HUES48 (cell line): ENCODE measurements at regions not wholly inside any gene's neighbourhood (a gene's known extent, or its start where the extent isn't known, plus 50 kb on each side); places are given as distances from the start of the nearest gene placed in this dataset.

Experiments
- H3K27ac ChIP-seq: one replicate; pipeline ENCODE4 v1.7.0; 2013; ENCODE audit warnings: low read depth, low read length, inconsistent platforms
- H3K27me3 ChIP-seq: 2 replicates; pipeline ENCODE4 v1.6.1; 2013; ENCODE audit warnings: mild to moderate bottlenecking, low read length; ENCODE audit not compliant: control insufficient read depth, insufficient read depth
- H3K36me3 ChIP-seq: 2 replicates; pipeline ENCODE4 v1.6.1; 2013; ENCODE audit warnings: low read length; ENCODE audit not compliant: control insufficient read depth, insufficient read depth
- H3K4me1 ChIP-seq: 2 replicates; pipeline ENCODE4 v1.6.1; 2013; ENCODE audit warnings: mild to moderate bottlenecking, low read length; ENCODE audit not compliant: control insufficient read depth, insufficient read depth
- H3K4me3 ChIP-seq: 2 replicates; pipeline ENCODE4 v1.5.1; 2013; ENCODE audit warnings: mild to moderate bottlenecking, low read depth, low read length
- H3K9ac ChIP-seq: 2 replicates; pipeline ENCODE4 v1.6.1; 2013; ENCODE audit warnings: mild to moderate bottlenecking, low read depth, low read length, moderate library complexity
- H3K9me3 ChIP-seq: 2 replicates; pipeline ENCODE4 v1.6.1; 2013; ENCODE audit warnings: low read length; ENCODE audit not compliant: control insufficient read depth, insufficient read depth

DNA sequence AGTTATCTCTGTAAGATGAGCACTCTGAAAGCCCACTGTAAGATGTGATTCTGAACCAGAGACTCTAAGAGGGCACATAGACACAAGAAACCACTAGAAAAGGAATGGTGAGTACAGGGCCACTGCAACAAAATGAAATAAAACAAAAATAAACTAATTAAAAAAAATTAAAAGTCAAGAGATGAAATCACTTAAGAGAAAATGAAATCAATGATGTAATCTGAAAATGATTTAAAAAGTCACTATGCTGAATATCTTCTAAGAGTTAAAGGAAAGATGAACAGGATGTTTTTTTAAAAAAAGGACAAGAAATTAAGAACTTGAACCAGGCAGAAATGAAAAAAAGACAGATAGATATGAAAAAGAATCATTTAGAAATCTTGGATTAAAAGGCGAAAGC lies 110.6 kb upstream of the OLIG2 start:
- H3K36me3 ChIP-seq, result no peaks in the 10 kb centered on the region
- H3K4me1 ChIP-seq, result peaks cover 7% of the 10 kb centered on the region; the same call in 1 of the 2 replicates
- H3K4me3 ChIP-seq, result no peak overlapping the region
- H3K9ac ChIP-seq, result no peak overlapping the region
- no peaks in the 10 kb centered on the region for H3K27me3 ChIP-seq
- H3K9me3 ChIP-seq, result peaks cover 3% of the 10 kb centered on the region
- no peak overlapping the region for H3K27ac ChIP-seq

DNA sequence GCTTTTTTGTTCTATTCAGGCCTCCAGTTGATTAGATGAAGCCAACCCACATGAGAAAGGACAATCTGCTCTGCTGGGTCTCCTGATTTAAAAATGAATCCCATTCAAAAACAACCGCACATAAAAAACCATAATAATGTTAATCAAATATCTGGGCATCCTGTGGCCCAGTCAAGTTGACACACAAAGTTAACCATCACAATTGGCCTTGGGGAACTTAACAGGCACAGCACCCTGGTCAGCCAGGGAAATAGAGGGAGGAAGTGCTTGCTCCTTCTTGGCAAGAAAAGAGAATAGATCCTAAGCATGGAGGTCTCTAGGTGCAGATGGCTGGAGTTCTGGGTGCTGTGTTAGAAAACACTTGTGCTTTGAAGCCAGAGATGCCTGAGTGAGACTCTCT lies 109.6 kb upstream of the OLIG2 start:
- Histone ChIP-seq H3K27me3 (no peaks in the 10 kb centered on the region), H3K9me3 (peaks cover 3% of the 10 kb centered on the region), H3K36me3 (no peaks in the 10 kb centered on the region), H3K4me3 (no peak overlapping the region), H3K9ac (no peak overlapping the region), H3K4me1 (peaks cover 7% of the 10 kb centered on the region; the same call in 1 of the 2 replicates), H3K27ac (no peak overlapping the region)

DNA sequence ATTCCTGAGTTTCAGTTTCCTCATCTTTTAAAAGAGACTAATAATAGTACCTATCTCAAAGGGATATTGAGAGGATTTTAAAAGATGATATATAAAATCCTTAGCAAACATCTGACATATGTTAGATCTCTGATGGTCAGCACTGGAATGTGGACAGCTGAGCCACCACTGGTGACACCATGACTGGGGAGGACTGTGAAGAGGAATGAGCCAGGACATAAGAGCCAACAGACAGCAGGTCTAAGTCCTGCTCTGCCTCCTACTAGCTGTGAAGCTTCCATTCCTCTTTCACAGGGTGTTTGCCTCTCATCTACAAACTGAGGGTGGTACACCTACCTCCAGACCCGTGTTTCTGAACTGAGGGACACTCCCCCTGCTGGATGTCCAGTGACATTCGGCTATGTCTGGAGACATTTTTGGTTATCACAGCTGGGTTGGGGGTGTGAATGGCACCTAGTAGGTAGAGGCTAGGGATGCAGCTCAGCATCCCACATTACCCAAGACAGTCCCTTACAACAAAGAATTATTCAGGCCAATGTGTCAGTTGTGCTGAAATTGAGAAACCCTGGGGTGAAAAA lies 109.1 kb upstream of the OLIG2 start:
- H3K4me1 ChIP-seq, result peaks cover 7% of the 10 kb centered on the region; the same call in 1 of the 2 replicates
- no peak overlapping the region for H3K9ac ChIP-seq
- H3K27me3 ChIP-seq, result no peaks in the 10 kb centered on the region
- no peak overlapping the region for H3K4me3 ChIP-seq
- H3K36me3 ChIP-seq, result no peaks in the 10 kb centered on the region
- H3K27ac ChIP-seq, result no peak overlapping the region
- H3K9me3 ChIP-seq, result peaks cover 3% of the 10 kb centered on the region

DNA sequence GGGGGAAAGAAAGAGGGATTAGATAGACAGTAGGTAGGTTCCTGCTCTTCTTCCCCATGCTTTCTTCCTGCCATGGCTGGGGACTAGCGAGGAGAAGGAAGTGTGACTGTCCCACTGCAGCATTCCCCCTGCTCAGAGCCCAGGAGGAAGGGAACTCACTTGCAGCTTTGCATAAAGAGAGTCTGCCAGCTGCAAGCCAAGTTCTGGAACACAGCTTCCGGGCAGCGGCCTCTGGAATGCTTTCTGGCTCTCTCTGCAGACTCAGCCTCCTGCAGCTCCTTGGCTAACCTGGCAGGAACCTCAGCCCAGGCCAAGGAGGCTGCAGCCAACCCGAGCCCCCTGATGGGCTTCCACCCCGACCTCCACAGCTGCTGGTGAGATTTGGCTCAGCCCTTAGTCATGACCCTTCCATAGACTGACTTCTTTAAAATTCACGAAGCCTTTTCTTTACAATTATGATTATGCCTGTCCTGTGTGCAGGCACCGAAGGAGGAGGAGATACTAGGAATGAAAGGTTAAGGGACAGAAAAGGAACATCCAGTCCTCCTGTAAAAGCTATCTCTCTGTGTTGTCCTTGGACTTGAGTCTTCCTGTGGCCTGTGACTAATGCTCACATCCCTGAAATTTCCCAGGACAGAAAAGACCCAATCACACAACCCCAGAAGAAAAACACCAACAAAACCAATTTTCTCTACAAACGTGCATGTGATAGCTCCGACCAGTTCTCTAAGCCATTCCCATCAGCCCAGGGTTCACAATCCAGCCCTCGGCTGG lies 108.2 kb upstream of the OLIG2 start:
- H3K36me3 ChIP-seq, result no peaks in the 10 kb centered on the region
- peaks cover 3% of the 10 kb centered on the region for H3K9me3 ChIP-seq
- no peak overlapping the region for H3K27ac ChIP-seq
- H3K4me1 ChIP-seq, result peaks cover 7% of the 10 kb centered on the region; the same call in 1 of the 2 replicates
- H3K27me3 ChIP-seq, result no peaks in the 10 kb centered on the region
- H3K4me3 ChIP-seq, result no peak overlapping the region
- H3K9ac ChIP-seq, result no peak overlapping the region

DNA sequence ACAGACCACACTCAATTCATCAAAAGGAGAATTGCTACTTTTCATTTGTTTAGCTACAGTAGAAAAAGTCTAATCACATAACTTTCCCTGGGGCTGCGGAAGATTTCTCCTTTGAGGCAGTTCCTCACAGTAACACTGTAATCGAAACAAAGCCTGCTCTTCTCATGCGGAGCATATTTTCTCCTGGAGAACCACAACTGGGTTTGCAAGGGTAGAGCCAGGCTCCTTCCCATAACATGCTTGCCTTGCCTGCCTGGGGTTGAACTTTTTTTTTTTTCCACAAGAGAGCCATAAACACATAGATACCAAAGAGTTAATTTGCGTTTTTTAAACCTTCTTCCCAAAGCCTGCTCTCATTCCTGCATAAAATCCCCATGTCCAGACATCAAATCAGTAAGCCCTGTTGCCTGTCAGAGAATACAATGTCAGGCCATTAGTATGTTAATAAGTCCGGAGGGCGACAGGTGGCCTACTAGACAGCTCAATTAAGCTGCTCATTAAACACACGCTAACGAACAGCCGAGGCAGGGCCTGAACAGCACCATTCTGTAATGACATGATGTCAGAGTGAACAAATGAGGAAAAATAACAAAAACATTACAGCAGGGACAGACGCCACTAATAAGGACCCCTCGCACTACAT lies 107.1 kb upstream of the OLIG2 start:
- H3K9ac ChIP-seq, result no peak overlapping the region
- H3K9me3 ChIP-seq, result peaks cover 3% of the 10 kb centered on the region

DNA sequence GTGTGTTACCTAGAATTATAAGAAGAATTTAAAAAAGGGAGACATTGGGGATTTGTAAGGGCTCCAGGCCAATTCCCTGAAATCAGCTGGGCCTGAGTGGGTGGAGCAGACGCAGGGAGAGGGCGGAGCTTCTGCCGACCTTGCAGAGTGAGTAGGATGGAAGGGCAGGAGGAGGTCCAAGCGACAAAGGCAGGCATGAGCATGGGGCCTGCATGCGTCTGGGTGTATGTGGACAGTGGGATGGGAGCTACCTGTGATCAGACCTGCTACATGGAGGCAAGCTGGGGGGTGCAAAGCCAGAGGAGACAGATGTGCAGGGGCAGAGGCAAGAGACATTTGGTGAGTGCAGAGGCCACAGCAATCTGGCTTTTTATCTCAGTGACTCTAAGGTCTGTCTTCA lies 105.3 kb upstream of the OLIG2 start:
- Histone ChIP-seq H3K27ac (no peak overlapping the region), H3K4me3 (no peak overlapping the region), H3K9me3 (peaks cover 5% of the 10 kb centered on the region)

More for the DNA sequence above, 107.1 kb upstream of the OLIG2 start:
- Histone ChIP-seq H3K27me3 (no peaks in the 10 kb centered on the region), H3K27ac (peak overlapping the region; percentile 5), H3K4me3 (no peak overlapping the region), H3K36me3 (no peaks in the 10 kb centered on the region), H3K4me1 (peaks cover 7% of the 10 kb centered on the region; the same call in 1 of the 2 replicates)

DNA sequence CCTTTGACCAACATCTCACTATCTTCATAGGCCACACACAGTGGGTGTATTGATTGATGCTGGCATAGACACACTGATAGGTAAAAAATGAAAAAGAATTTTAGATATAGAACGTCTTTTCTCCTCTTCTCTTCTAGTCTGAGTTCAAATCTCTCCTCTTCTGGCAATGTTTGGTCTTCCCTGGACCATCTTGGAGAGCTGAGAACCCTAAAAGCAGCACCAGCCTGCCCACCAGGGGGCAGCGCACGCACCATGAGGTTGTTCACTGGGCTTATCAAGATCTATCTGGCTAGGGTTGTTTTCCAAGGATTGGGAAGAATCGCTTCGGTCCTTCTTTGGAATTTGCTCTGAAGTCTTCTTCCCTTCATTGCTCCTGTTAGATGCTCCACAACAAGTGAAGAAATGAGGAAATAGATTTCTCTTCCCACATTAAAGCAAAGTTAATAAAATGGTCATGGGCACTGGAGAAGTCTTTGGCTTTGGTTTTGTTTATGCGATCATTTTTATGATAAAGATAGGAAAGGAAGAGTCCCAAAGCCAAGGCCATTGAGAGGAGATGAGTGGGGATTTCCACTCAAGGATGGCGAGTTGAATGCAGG lies 104.0 kb upstream of the OLIG2 start:
- Histone ChIP-seq H3K9me3 (0 out of 2 replicates have a peak, but pooled peaks cover 2% of the 10 kb centered on the region), H3K4me3 (no peak overlapping the region), H3K4me1 (peaks cover 7% of the 10 kb centered on the region; the same call in 1 of the 2 replicates), H3K36me3 (no peaks in the 10 kb centered on the region), H3K27me3 (no peaks in the 10 kb centered on the region), H3K9ac (no peak overlapping the region), H3K27ac (no peak overlapping the region)

More for the DNA sequence above, 105.3 kb upstream of the OLIG2 start:
- Histone ChIP-seq H3K4me1 (peaks cover 7% of the 10 kb centered on the region; the same call in 1 of the 2 replicates), H3K36me3 (no peaks in the 10 kb centered on the region), H3K27me3 (no peaks in the 10 kb centered on the region), H3K9ac (no peak overlapping the region)

DNA sequence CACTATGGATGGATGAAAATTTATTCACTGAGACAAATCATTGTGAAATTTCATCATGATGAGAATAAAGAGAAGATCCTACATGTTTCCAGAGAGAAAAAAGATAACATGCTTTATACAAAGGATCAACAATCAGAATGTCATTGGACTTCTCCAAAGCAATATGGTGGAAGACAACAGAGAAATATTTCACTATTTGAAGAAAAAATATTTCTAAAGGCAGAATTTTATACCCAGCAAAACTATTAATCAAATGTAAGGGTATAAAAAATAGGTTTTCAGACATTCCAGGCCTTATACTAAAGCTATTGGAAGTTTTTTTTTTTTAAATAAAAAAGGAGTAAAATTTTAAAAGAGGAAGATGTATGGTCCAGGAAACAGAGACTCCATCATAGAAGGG lies 100.6 kb upstream of the OLIG2 start:
- Histone ChIP-seq H3K4me1 (no peaks in the 10 kb centered on the region), H3K9me3 (0 out of 2 replicates have a peak, but pooled peaks cover 2% of the 10 kb centered on the region), H3K27ac (no peak overlapping the region), H3K27me3 (no peaks in the 10 kb centered on the region), H3K36me3 (no peaks in the 10 kb centered on the region), H3K9ac (no peak overlapping the region), H3K4me3 (no peak overlapping the region)

DNA sequence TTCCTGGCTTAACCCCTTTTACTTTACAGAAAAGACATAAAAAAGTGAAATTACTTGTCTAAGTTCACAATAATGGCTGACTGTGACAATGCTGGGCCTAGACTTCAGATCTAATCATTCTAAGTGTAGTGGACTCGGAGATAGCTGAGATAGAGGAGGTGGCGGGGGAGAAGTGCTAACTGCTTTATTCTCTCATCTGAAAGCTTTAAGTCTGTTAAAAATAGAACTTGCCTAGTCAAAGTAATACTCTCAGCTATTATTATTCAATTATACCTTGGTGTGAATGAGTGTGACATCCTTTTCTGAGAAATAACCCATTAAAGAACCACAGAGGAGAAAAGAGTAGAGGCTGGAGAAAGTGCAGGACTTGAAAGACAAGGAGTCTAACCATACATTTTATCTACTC lies 96.1 kb upstream of the OLIG2 start:
- H3K9me3 ChIP-seq, result 0 out of 2 replicates have a peak, but pooled peaks cover 2% of the 10 kb centered on the region
- no peak overlapping the region for H3K27ac ChIP-seq
- H3K27me3 ChIP-seq, result no peaks in the 10 kb centered on the region
- H3K4me1 ChIP-seq, result no peaks in the 10 kb centered on the region
- no peak overlapping the region for H3K4me3 ChIP-seq
- no peak overlapping the region for H3K9ac ChIP-seq
- H3K36me3 ChIP-seq, result no peaks in the 10 kb centered on the region

DNA sequence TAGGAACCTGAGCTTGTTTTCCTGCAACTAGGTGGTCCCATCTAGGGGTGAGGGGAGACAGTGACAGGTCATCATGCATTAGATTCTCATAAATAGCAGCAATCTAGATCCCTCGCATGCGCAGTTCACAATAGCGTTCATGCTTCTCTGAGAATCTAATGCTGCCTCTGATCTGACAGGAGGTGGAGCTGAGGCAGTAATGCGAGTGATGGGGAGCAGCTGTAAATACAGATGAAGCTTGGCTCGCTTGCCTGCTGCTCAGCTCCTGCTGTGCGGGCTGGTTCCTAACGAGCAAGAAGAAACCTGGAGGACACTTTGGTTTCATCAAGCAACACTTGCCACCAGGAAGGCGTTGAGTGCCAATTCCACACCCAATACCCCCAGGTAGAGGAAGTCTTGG lies 95.1 kb upstream of the OLIG2 start:
- Histone ChIP-seq H3K27me3 (no peaks in the 10 kb centered on the region), H3K4me3 (no peak overlapping the region), H3K9ac (no peak overlapping the region), H3K9me3 (no peaks in the 10 kb centered on the region), H3K27ac (no peak overlapping the region), H3K36me3 (no peaks in the 10 kb centered on the region), H3K4me1 (no peaks in the 10 kb centered on the region)
